ENCODE measurements at regions not wholly inside any gene's neighbourhood (a gene's known extent, or its start where the extent isn't known, plus 50 kb on each side); places are given as distances from the start of the nearest gene placed in this dataset.

DNA sequence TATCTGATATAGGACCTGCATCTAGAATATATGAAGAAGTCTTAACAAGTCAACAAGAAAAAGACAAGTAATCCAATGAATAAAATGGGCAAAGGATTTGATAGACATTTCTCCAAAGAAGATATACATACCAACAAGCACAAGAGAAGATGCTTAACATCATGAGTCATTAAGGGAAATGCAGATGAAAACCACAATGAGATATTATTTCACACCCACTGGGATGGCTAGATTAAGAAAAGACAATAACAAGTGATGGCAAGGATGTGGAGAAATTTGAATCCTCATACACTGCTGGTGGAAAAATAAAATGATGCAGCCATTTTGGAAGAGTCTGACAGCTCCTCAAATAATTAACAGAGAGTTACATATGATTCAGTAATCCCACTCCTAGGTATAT is 502.6 kb downstream of the FUT8 start:
- TF ChIP-seq, protein P1, sequence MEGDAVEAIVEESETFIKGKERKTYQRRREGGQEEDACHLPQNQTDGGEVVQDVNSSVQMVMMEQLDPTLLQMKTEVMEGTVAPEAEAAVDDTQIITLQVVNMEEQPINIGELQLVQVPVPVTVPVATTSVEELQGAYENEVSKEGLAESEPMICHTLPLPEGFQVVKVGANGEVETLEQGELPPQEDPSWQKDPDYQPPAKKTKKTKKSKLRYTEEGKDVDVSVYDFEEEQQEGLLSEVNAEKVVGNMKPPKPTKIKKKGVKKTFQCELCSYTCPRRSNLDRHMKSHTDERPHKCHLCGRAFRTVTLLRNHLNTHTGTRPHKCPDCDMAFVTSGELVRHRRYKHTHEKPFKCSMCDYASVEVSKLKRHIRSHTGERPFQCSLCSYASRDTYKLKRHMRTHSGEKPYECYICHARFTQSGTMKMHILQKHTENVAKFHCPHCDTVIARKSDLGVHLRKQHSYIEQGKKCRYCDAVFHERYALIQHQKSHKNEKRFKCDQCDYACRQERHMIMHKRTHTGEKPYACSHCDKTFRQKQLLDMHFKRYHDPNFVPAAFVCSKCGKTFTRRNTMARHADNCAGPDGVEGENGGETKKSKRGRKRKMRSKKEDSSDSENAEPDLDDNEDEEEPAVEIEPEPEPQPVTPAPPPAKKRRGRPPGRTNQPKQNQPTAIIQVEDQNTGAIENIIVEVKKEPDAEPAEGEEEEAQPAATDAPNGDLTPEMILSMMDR (conservative IDR thresholded peaks at IDR 0.05; ENCODE audit: low read depth in 2 of 2) = no peak
- TF ChIP-seq EZH2 (IDR thresholded peaks at IDR 0.05; ENCODE audit: low read depth, unreplicated experiment) (no peak), POLR2AphosphoS5 (IDR thresholded peaks at IDR 0.05; ENCODE audit: low read depth) (no peak), EZH2phosphoT487 (IDR thresholded peaks at IDR 0.05; ENCODE audit: unreplicated experiment) (no peak), CREB1 (CRISPR knock-in tag; IDR thresholded peaks at IDR 0.05; ENCODE audit: low read depth) (no peak), ZNF114 (CRISPR knock-in tag; IDR thresholded peaks at IDR 0.05) (no peak), NANOG (IDR thresholded peaks at IDR 0.05; ENCODE audit: borderline replicate concordance) (no peak), JUNB (IDR thresholded peaks at IDR 0.05; ENCODE audit: unreplicated experiment) (no peak), STAT1 (IDR thresholded peaks at IDR 0.05; ENCODE audit: unreplicated experiment) (no peak)
- TF ChIP-seq, protein P2, sequence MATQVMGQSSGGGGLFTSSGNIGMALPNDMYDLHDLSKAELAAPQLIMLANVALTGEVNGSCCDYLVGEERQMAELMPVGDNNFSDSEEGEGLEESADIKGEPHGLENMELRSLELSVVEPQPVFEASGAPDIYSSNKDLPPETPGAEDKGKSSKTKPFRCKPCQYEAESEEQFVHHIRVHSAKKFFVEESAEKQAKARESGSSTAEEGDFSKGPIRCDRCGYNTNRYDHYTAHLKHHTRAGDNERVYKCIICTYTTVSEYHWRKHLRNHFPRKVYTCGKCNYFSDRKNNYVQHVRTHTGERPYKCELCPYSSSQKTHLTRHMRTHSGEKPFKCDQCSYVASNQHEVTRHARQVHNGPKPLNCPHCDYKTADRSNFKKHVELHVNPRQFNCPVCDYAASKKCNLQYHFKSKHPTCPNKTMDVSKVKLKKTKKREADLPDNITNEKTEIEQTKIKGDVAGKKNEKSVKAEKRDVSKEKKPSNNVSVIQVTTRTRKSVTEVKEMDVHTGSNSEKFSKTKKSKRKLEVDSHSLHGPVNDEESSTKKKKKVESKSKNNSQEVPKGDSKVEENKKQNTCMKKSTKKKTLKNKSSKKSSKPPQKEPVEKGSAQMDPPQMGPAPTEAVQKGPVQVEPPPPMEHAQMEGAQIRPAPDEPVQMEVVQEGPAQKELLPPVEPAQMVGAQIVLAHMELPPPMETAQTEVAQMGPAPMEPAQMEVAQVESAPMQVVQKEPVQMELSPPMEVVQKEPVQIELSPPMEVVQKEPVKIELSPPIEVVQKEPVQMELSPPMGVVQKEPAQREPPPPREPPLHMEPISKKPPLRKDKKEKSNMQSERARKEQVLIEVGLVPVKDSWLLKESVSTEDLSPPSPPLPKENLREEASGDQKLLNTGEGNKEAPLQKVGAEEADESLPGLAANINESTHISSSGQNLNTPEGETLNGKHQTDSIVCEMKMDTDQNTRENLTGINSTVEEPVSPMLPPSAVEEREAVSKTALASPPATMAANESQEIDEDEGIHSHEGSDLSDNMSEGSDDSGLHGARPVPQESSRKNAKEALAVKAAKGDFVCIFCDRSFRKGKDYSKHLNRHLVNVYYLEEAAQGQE (IDR thresholded peaks at IDR 0.05; ENCODE audit: unreplicated experiment) = no peak
- TF ChIP-seq, protein P3, sequence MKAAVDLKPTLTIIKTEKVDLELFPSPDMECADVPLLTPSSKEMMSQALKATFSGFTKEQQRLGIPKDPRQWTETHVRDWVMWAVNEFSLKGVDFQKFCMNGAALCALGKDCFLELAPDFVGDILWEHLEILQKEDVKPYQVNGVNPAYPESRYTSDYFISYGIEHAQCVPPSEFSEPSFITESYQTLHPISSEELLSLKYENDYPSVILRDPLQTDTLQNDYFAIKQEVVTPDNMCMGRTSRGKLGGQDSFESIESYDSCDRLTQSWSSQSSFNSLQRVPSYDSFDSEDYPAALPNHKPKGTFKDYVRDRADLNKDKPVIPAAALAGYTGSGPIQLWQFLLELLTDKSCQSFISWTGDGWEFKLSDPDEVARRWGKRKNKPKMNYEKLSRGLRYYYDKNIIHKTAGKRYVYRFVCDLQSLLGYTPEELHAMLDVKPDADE (IDR thresholded peaks at IDR 0.05) = no peak
- TF ChIP-seq, protein P4, sequence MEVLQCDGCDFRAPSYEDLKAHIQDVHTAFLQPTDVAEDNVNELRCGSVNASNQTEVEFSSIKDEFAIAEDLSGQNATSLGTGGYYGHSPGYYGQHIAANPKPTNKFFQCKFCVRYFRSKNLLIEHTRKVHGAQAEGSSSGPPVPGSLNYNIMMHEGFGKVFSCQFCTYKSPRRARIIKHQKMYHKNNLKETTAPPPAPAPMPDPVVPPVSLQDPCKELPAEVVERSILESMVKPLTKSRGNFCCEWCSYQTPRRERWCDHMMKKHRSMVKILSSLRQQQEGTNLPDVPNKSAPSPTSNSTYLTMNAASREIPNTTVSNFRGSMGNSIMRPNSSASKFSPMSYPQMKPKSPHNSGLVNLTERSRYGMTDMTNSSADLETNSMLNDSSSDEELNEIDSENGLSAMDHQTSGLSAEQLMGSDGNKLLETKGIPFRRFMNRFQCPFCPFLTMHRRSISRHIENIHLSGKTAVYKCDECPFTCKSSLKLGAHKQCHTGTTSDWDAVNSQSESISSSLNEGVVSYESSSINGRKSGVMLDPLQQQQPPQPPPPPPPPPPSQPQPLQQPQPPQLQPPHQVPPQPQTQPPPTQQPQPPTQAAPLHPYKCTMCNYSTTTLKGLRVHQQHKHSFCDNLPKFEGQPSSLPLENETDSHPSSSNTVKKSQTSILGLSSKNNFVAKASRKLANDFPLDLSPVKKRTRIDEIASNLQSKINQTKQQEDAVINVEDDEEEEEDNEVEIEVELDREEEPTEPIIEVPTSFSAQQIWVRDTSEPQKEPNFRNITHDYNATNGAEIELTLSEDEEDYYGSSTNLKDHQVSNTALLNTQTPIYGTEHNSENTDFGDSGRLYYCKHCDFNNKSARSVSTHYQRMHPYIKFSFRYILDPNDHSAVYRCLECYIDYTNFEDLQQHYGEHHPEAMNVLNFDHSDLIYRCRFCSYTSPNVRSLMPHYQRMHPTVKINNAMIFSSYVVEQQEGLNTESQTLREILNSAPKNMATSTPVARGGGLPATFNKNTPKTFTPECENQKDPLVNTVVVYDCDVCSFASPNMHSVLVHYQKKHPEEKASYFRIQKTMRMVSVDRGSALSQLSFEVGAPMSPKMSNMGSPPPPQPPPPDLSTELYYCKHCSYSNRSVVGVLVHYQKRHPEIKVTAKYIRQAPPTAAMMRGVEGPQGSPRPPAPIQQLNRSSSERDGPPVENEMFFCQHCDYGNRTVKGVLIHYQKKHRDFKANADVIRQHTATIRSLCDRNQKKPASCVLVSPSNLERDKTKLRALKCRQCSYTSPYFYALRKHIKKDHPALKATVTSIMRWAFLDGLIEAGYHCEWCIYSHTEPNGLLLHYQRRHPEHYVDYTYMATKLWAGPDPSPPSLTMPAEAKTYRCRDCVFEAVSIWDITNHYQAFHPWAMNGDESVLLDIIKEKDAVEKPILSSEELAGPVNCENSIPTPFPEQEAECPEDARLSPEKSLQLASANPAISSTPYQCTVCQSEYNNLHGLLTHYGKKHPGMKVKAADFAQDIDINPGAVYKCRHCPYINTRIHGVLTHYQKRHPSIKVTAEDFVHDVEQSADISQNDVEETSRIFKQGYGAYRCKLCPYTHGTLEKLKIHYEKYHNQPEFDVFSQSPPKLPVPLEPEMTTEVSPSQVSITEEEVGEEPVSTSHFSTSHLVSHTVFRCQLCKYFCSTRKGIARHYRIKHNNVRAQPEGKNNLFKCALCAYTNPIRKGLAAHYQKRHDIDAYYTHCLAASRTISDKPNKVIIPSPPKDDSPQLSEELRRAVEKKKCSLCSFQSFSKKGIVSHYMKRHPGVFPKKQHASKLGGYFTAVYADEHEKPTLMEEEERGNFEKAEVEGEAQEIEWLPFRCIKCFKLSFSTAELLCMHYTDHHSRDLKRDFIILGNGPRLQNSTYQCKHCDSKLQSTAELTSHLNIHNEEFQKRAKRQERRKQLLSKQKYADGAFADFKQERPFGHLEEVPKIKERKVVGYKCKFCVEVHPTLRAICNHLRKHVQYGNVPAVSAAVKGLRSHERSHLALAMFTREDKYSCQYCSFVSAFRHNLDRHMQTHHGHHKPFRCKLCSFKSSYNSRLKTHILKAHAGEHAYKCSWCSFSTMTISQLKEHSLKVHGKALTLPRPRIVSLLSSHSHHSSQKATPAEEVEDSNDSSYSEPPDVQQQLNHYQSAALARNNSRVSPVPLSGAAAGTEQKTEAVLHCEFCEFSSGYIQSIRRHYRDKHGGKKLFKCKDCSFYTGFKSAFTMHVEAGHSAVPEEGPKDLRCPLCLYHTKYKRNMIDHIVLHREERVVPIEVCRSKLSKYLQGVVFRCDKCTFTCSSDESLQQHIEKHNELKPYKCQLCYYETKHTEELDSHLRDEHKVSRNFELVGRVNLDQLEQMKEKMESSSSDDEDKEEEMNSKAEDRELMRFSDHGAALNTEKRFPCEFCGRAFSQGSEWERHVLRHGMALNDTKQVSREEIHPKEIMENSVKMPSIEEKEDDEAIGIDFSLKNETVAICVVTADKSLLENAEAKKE (CRISPR knock-in tag; IDR thresholded peaks at IDR 0.05) = no peak
